HFFc6 (cell line): ENCODE measurements at regions not wholly inside any gene's neighbourhood (a gene's known extent, or its start where the extent isn't known, plus 50 kb on each side); places are given as distances from the start of the nearest gene placed in this dataset.
"Not testable (repeated sequence)": the region's sequence is repeated elsewhere in the genome, so short reads cannot be mapped to it uniquely, and the experiment has no call there.

Experiments
- DNase-seq: peaks from one replicate; pipeline ENCODE4 v3.0.0-alpha.2; 2018
- H3K27ac Mint-ChIP-seq: 2 replicates; pipeline ENCODE4 v1.8.0; 2020; ENCODE audit warnings: mild to moderate bottlenecking, mixed read lengths
- H3K27me3 Mint-ChIP-seq: 2 replicates; pipeline ENCODE4 v1.8.0; 2021; ENCODE audit warnings: mild to moderate bottlenecking, moderate library complexity, mixed read lengths; ENCODE audit not compliant: insufficient read depth
- H3K36me3 Mint-ChIP-seq: 2 replicates; pipeline ENCODE4 v1.8.0; 2021; ENCODE audit warnings: low read depth, mixed read lengths
- H3K4me1 Mint-ChIP-seq: 2 replicates; pipeline ENCODE4 v1.8.0; 2020; ENCODE audit warnings: low read depth, mixed read lengths
- H3K4me3 Mint-ChIP-seq: 2 replicates; pipeline ENCODE4 v1.8.0; 2020; ENCODE audit warnings: mild to moderate bottlenecking, moderate library complexity, mixed read lengths
- H3K9me3 Mint-ChIP-seq: 2 replicates; pipeline ENCODE4 v1.8.0; 2020; ENCODE audit warnings: mild to moderate bottlenecking, mixed read lengths
- CTCF ChIP-seq: fragments of 200-600 bp; sonication (generic); IDR thresholded peaks from 2 replicates; pipeline ENCODE4 v1.5.0; 2021; ENCODE audit warnings: antibody characterized with exemption, mild to moderate bottlenecking

- Mint-ChIP-seq H3K9me3 (no peaks in the 10 kb centered on the region; the same call in 1 of the 2 replicates), H3K4me1 (no peaks in the 10 kb centered on the region), H3K27me3 (peaks cover 3% of the 10 kb centered on the region), H3K36me3 (no peaks in the 10 kb centered on the region), H3K27ac (no peak overlapping the region), H3K4me3 (no peak overlapping the region)
- DNase-seq, result no peak
- no peak for TF ChIP-seq CTCF
Observed at GRCh38 chr7:109879287-109879828, 1211.6 kb upstream of the LRRN3 start.

GRCh38 chr7:109890622-109891021 is 1200.3 kb upstream of the LRRN3 start:
- Mint-ChIP-seq H3K4me3 (no peak overlapping the region; the same call in 1 of the 2 replicates), H3K36me3 (no peaks in the 10 kb centered on the region), H3K27ac (no peak overlapping the region), H3K4me1 (peaks cover 31% of the 10 kb centered on the region), H3K9me3 (no peaks in the 10 kb centered on the region), H3K27me3 (no peaks in the 10 kb centered on the region)
- no peak for TF ChIP-seq CTCF
- no peak for DNase-seq

- TF ChIP-seq CTCF, result no peak
- H3K4me1 Mint-ChIP-seq, result peaks cover 32% of the 10 kb centered on the region
- no peaks in the 10 kb centered on the region for H3K36me3 Mint-ChIP-seq
- no peaks in the 10 kb centered on the region for H3K9me3 Mint-ChIP-seq
- peak overlapping the region; percentile 63 for H3K27ac Mint-ChIP-seq
- no peaks in the 10 kb centered on the region for H3K27me3 Mint-ChIP-seq
- H3K4me3 Mint-ChIP-seq, result peak overlapping the region; percentile 80
- peak; percentile 6 for DNase-seq
Observed at GRCh38 chr7:109893231-109893630, 1197.7 kb upstream of the LRRN3 start.

GRCh38 chr7:109895536-109895935 is 1195.4 kb upstream of the LRRN3 start:
- DNase-seq, result no peak
- no peak for TF ChIP-seq CTCF
- H3K27ac Mint-ChIP-seq, result peak overlapping the region; percentile 6; the same call in 1 of the 2 replicates
- H3K4me3 Mint-ChIP-seq, result peak overlapping the region; percentile 43; the same call in 1 of the 2 replicates
- no peaks in the 10 kb centered on the region for H3K27me3 Mint-ChIP-seq
- H3K4me1 Mint-ChIP-seq, result peaks cover 24% of the 10 kb centered on the region
- H3K36me3 Mint-ChIP-seq, result no peaks in the 10 kb centered on the region
- H3K9me3 Mint-ChIP-seq, result no peaks in the 10 kb centered on the region

GRCh38 chr7:109901926-109902325 is 1189.0 kb upstream of the LRRN3 start:
- Mint-ChIP-seq H3K4me1 (peaks cover 17% of the 10 kb centered on the region), H3K4me3 (no peak overlapping the region), H3K9me3 (no peaks in the 10 kb centered on the region), H3K27ac (peak overlapping the region; percentile 36; the same call in 1 of the 2 replicates), H3K36me3 (no peaks in the 10 kb centered on the region), H3K27me3 (no peaks in the 10 kb centered on the region)
- no peak for TF ChIP-seq CTCF
- peak; percentile 3 for DNase-seq

- H3K36me3 Mint-ChIP-seq, H3K4me3 Mint-ChIP-seq, H3K27me3 Mint-ChIP-seq, DNase-seq, H3K27ac Mint-ChIP-seq: not testable (repeated sequence)
- H3K4me1 Mint-ChIP-seq, result peaks cover 17% of the 10 kb centered on the region
- H3K9me3 Mint-ChIP-seq, result peaks cover 18% of the 10 kb centered on the region
Observed at GRCh38 chr7:109905368-109906065, 1185.4 kb upstream of the LRRN3 start.
